ENCODE measurements at regions not wholly inside any gene's neighbourhood (a gene's known extent, or its start where the extent isn't known, plus 50 kb on each side); places are given as distances from the start of the nearest gene placed in this dataset.

DNA sequence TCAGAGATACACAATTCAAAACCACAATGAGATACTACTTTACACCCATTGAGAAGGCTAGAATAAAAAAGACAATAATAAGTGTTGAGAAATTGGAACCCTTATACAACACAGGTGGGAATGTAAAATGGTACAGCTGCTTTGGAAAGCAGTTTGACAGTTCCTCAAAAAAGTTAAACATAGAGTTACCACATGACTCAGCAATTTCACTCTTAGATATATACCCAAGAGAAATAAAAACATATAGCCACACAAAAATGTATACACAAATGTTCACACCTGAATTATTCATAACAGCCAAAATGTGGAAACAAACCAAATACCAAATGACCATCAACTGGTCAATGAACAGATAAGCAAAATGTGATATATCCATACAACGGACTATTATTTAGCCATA lies 161.1 kb upstream of the PLN start:
- Histone ChIP-seq H3K4me1 (ENCODE audit: insufficient read depth, low read length) (no peaks in the 10 kb centered on the region; the same call in 1 of the 2 replicates), H3K9me3 (ENCODE audit: control insufficient read depth, low read depth, low read length) (no peaks in the 10 kb centered on the region), H2BK5ac (ENCODE audit: insufficient read length, low read length) (no peak overlapping the region), H3K27ac (ENCODE audit: insufficient read length, low read depth, low read length) (no peak overlapping the region), H3T11ph (ENCODE audit: low read length) (no peak overlapping the region), H2AK5ac (ENCODE audit: insufficient read length, low read length) (no peak overlapping the region), H3K79me1 (ENCODE audit: insufficient read depth, low read depth, low read length, poor library complexity, severe bottlenecking) (no peaks in the 10 kb centered on the region), H3K18ac (ENCODE audit: insufficient read length, low read depth, low read length) (no peak overlapping the region), H3K23ac (ENCODE audit: insufficient read length, low read depth, low read length) (no peak overlapping the region), H3K23me2 (ENCODE audit: insufficient read length, low read depth, low read length, poor library complexity, severe bottlenecking) (no peaks in the 10 kb centered on the region), H4K91ac (ENCODE audit: insufficient read length, low read depth, low read length) (no peak overlapping the region), H3K4ac (ENCODE audit: low read depth, low read length) (no peak overlapping the region), H3K9ac (ENCODE audit: extremely low read depth, insufficient read length, low read length) (no peak overlapping the region), H4K8ac (replicated peaks; ENCODE audit: insufficient read length, low read depth, low read length) (no peak overlapping the region), H2BK12ac (ENCODE audit: insufficient read length, low read depth, low read length) (no peak overlapping the region), H3K56ac (ENCODE audit: insufficient read length, low read depth, low read length) (no peak overlapping the region), H2BK20ac (ENCODE audit: low read depth, low read length, poor library complexity, severe bottlenecking) (no peak overlapping the region), H2BK15ac (ENCODE audit: low read depth, low read length) (no peak overlapping the region), H2AFZ (ENCODE audit: low read length) (no peak overlapping the region), H3K27me3 (ENCODE audit: insufficient read depth, low read length) (no peaks in the 10 kb centered on the region), H3K4me2 (ENCODE audit: insufficient read depth, insufficient read length, low read length) (no peak overlapping the region), H2BK120ac (ENCODE audit: low read depth, low read length, poor library complexity, severe bottlenecking) (no peak overlapping the region), H4K20me1 (ENCODE audit: control insufficient read depth, insufficient read depth, insufficient read length) (no peaks in the 10 kb centered on the region), H3K79me2 (ENCODE audit: insufficient read depth, low read length) (no peaks in the 10 kb centered on the region), H4K5ac (ENCODE audit: insufficient read length, low read depth, low read length) (no peak overlapping the region), H3K14ac (ENCODE audit: insufficient read depth, low read length) (no peak overlapping the region)
- no CpG with 5 or more reads among the region's 1 CpG for WGBS (ENCODE audit: extremely low coverage, insufficient read length, low lambda C conversion rate)
- TF ChIP-seq, protein P1, sequence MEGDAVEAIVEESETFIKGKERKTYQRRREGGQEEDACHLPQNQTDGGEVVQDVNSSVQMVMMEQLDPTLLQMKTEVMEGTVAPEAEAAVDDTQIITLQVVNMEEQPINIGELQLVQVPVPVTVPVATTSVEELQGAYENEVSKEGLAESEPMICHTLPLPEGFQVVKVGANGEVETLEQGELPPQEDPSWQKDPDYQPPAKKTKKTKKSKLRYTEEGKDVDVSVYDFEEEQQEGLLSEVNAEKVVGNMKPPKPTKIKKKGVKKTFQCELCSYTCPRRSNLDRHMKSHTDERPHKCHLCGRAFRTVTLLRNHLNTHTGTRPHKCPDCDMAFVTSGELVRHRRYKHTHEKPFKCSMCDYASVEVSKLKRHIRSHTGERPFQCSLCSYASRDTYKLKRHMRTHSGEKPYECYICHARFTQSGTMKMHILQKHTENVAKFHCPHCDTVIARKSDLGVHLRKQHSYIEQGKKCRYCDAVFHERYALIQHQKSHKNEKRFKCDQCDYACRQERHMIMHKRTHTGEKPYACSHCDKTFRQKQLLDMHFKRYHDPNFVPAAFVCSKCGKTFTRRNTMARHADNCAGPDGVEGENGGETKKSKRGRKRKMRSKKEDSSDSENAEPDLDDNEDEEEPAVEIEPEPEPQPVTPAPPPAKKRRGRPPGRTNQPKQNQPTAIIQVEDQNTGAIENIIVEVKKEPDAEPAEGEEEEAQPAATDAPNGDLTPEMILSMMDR (conservative IDR thresholded peaks at IDR 0.05) = no peak
- no peak for DNase-seq
- Mint-ChIP-seq H3K4me3 (no peak overlapping the region), H3K9me3 (no peaks in the 10 kb centered on the region; a peak in 1 of 5 replicates), H3K36me3 (ENCODE audit: insufficient read depth in 1 of 3, low read depth in 3 of 3) (no peaks in the 10 kb centered on the region), H3K27me3 (ENCODE audit: low read depth) (no peaks in the 10 kb centered on the region), H3K4me1 (peaks cover 0 to 3% of the 10 kb centered on the region in 2 experiments; a peak in 2 of 4 replicates), H3K27ac (no peak overlapping the region)
